GM12878 (cell line): ENCODE measurements at regions not wholly inside any gene's neighbourhood (a gene's known extent, or its start where the extent isn't known, plus 50 kb on each side); places are given as distances from the start of the nearest gene placed in this dataset.

Experiments
- ATF7 ChIP-seq: fragments of 450-650 bp; IDR thresholded peaks from 2 replicates; pipeline ENCODE4 v1.6.1; 2016; ENCODE audit warnings: low read depth, mild to moderate bottlenecking
- CTCF ChIP-seq, 3 experiments: IDR thresholded peaks in 2 of 3; conservative IDR thresholded peaks in 1 of 3; 2 replicates each; pipeline ENCODE4 v1.5.1; 2011; ENCODE audit warnings: low read depth in 3 of 3, low read length in 3 of 3, mild to moderate bottlenecking in 3 of 3, control low read depth in 2 of 3, moderate library complexity in 2 of 3, inconsistent platforms in 1 of 3, mixed read lengths in 1 of 3; ENCODE audit not compliant: control insufficient read depth in 2 of 3, insufficient read depth in 1 of 3; ENCODE audit errors: extremely low read depth in 1 of 3
- DPF2 ChIP-seq: fragments of 450-650 bp; IDR thresholded peaks from 2 replicates; pipeline ENCODE4 v1.6.1; 2017; ENCODE audit warnings: mild to moderate bottlenecking
- EP300 ChIP-seq, 2 experiments: fragments of 150-350 bp in 1 of 2; IDR thresholded peaks; 2 replicates each; pipeline ENCODE4 v1.6.1; 2011 to 2012; ENCODE audit warnings: low read depth in 2 of 2, low read length in 2 of 2, borderline replicate concordance in 1 of 2, improper control_type of control experiment in 1 of 2, inconsistent platforms in 1 of 2; ENCODE audit not compliant: control insufficient read depth in 1 of 2
- EZH2 ChIP-seq: IDR thresholded peaks from 2 replicates; pipeline ENCODE4 v1.6.1; 2012; ENCODE audit warnings: low read depth, mild to moderate bottlenecking, control low read depth, inconsistent platforms, low read length, borderline replicate concordance; ENCODE audit not compliant: control insufficient read depth
- MXI1 ChIP-seq: fragments of 150-350 bp; IDR thresholded peaks from 2 replicates; pipeline ENCODE4 v1.6.1; 2011; ENCODE audit warnings: low read depth, mild to moderate bottlenecking, inconsistent platforms, low read length, improper control_type of control experiment
- RAD21 ChIP-seq: IDR thresholded peaks from 2 replicates; pipeline ENCODE4 v1.6.1; 2011; ENCODE audit warnings: mild to moderate bottlenecking, low read depth, low read length, moderate library complexity; ENCODE audit not compliant: insufficient read depth
- YBX1 ChIP-seq: fragments of 450-650 bp; IDR thresholded peaks from 2 replicates; pipeline ENCODE4 v1.6.1; 2016; ENCODE audit warnings: antibody characterized with exemption
- TF ChIP-seq, protein P1 (sequence below): fragments of 450-650 bp; IDR thresholded peaks from 2 replicates; pipeline ENCODE4 v1.6.1; 2017; ENCODE audit warnings: antibody characterized with exemption, mild to moderate bottlenecking, moderate library complexity

- TF ChIP-seq EZH2, result no peak
- TF ChIP-seq DPF2, result no peak
- TF ChIP-seq, protein P1, sequence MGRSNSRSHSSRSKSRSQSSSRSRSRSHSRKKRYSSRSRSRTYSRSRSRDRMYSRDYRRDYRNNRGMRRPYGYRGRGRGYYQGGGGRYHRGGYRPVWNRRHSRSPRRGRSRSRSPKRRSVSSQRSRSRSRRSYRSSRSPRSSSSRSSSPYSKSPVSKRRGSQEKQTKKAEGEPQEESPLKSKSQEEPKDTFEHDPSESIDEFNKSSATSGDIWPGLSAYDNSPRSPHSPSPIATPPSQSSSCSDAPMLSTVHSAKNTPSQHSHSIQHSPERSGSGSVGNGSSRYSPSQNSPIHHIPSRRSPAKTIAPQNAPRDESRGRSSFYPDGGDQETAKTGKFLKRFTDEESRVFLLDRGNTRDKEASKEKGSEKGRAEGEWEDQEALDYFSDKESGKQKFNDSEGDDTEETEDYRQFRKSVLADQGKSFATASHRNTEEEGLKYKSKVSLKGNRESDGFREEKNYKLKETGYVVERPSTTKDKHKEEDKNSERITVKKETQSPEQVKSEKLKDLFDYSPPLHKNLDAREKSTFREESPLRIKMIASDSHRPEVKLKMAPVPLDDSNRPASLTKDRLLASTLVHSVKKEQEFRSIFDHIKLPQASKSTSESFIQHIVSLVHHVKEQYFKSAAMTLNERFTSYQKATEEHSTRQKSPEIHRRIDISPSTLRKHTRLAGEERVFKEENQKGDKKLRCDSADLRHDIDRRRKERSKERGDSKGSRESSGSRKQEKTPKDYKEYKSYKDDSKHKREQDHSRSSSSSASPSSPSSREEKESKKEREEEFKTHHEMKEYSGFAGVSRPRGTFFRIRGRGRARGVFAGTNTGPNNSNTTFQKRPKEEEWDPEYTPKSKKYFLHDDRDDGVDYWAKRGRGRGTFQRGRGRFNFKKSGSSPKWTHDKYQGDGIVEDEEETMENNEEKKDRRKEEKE, result no peak
- TF ChIP-seq MXI1, result no peak
- no peak for TF ChIP-seq EP300 (IDR thresholded peaks at IDR 0.05; ENCODE audit: borderline replicate concordance in 1 of 2, control insufficient read depth in 1 of 2, low read depth in 2 of 2, low read length in 2 of 2)
- TF ChIP-seq CTCF (IDR thresholded peaks at IDR 0.05 in 2 of 3, conservative IDR thresholded peaks at IDR 0.05 in 1 of 3; ENCODE audit: control insufficient read depth in 2 of 3, extremely low read depth in 1 of 3, insufficient read depth in 1 of 3, low read depth in 3 of 3, low read length in 3 of 3), result no peak
- TF ChIP-seq ATF7, result no peak
- TF ChIP-seq RAD21, result no peak
- no peak for TF ChIP-seq YBX1
Measured at GRCh38 chr3:182596676-182597410, 196.5 kb upstream of the ATP11B start.
